Spleen (tissue), 11 donors: ENCODE measurements at regions not wholly inside any gene's neighbourhood (a gene's known extent, or its start where the extent isn't known, plus 50 kb on each side); places are given as distances from the start of the nearest gene placed in this dataset.

Experiments
- DNase-seq: peaks from one replicate; pipeline ENCODE4 v3.0.0-alpha.2; 2020
- H3K27ac ChIP-seq, 8 donors: fragments of 200-600 bp; sonication (generic) in 7 of 8; 1 replicate in 4 of 8; 2 replicates in 4 of 8; pipeline versions ENCODE4 v1.5.0 to v1.8.0; 2016 to 2021; ENCODE audit warnings: inconsistent platforms in 4 of 8, mild to moderate bottlenecking in 4 of 8, moderate library complexity in 1 of 8
- H3K27me3 ChIP-seq, 7 donors: fragments of 200-600 bp; sonication (generic) in 6 of 7; replicated peaks in 1 of 7; 1 replicate in 4 of 7; 2 replicates in 3 of 7; pipeline versions ENCODE4 v1.5.0 to v1.8.0; 2016 to 2021; ENCODE audit warnings: inconsistent platforms in 3 of 7, mild to moderate bottlenecking in 1 of 7
- H3K36me3 ChIP-seq, 6 donors: fragments of 200-600 bp; sonication (generic) in 5 of 6; 1 replicate in 4 of 6; 2 replicates in 2 of 6; pipeline versions ENCODE4 v1.5.0 to v1.8.0; 2016 to 2021; ENCODE audit warnings: inconsistent platforms in 2 of 6
- H3K4me1 ChIP-seq, 6 donors: fragments of 200-600 bp; sonication (generic) in 5 of 6; 1 replicate in 3 of 6; 2 replicates in 3 of 6; pipeline versions ENCODE4 v1.5.0 to v1.8.0; 2016 to 2021; ENCODE audit warnings: inconsistent platforms in 3 of 6
- H3K4me3 ChIP-seq, 8 donors: fragments of 200-600 bp; sonication (generic) in 7 of 8; 1 replicate in 4 of 8; 2 replicates in 4 of 8; pipeline versions ENCODE4 v1.5.0 to v1.8.0; 2016 to 2021; ENCODE audit warnings: inconsistent platforms in 4 of 8, mild to moderate bottlenecking in 4 of 8, moderate library complexity in 2 of 8
- H3K9me3 ChIP-seq, 8 donors: fragments of 200-600 bp; sonication (generic) in 7 of 8; 1 replicate in 4 of 8; 2 replicates in 4 of 8; pipeline versions ENCODE4 v1.5.0 to v1.8.0; 2016 to 2021; ENCODE audit warnings: inconsistent platforms in 4 of 8
- POLR2A ChIP-seq, 3 donors: fragments of 450-650 bp; IDR thresholded peaks; one replicate each; pipeline ENCODE4 v1.5.1; 2017; ENCODE audit warnings: antibody characterized with exemption in 3 of 3, mild to moderate bottlenecking in 1 of 3
- POLR2AphosphoS5 ChIP-seq, 3 donors: sonication (generic); formaldehyde crosslinking; IDR thresholded peaks; one replicate each; pipeline ENCODE4 v1.5.1; 2017; ENCODE audit warnings: antibody characterized with exemption in 3 of 3
- WGBS, 5 donors: extraction: QIAGEN DNeasy Blood & Tissue Kit in 3 of 5; methylation state at CpG; one replicate each; pipeline versions ENCODE4 v1.1.5 to v1.1.7; 2013 to 2018; 5-methylcytosine and 5-hydroxymethylcytosine counted together
- intact Hi-C: fragments of 100-400 bp; cut with DNase I; formaldehyde crosslinking; loops from one replicate; pipeline ENCODE4 v1.15.0; 2023; ENCODE audit warnings: low total_unique reads
- TF ChIP-seq, protein P1 (sequence below), 11 experiments: fragments of 200-600 bp in 7 of 11; fragments of 450-650 bp in 4 of 11; sonication (generic) in 4 of 11; IDR thresholded peaks in 8 of 11; conservative IDR thresholded peaks in 3 of 11; 1 replicate in 7 of 11; 2 replicates in 4 of 11; pipeline versions ENCODE4 v1.4.0 to v1.8.0; 2016 to 2021; ENCODE audit warnings: antibody characterized with exemption in 11 of 11, inconsistent platforms in 4 of 11, mild to moderate bottlenecking in 1 of 11
- donor health status: healthy with polysubstance abuse.
- donor health status: DM: no; HTN: no; CAD: no; lungs with moderate emphysema.
- donor health status: DM: no; HTN: no; CAD: no.
- donor health status: Bipolar disorder and iron deficiency.
- donor health status: healthy.
- donor health status: DM: no; HTN: no; CAD: no.
- donor health status: DM: yes; HTN: yes; CAD: no.

DNA sequence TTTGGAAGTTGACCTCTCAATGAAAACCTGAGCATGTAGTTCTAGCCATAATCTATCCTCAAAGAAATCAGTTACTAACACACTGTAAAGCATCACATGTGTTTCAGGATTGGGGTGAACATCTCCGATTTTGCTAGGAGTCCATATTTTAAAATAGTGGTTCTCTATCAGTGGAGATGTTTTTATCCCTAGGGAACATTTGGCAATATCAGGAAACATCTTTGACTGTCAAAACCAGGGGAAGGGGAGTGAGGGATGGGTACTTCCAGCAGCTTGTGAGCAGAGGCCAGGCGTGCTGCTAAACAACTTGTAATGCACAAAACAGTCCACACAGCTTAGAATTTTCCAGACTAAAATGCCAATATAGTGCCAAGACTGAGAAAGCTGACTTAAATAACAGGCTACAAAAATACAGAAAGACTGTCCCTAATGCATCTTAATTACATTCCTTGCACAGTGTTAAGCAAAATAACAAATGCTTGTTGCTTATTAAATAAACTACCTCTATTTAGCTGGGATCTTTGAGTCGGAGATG is 120.9 kb downstream of the CRPPA start:
- Histone ChIP-seq H3K36me3 (no peaks in the 10 kb centered on the region), H3K4me1 (no peaks in the 10 kb centered on the region), H3K4me3 (no peak overlapping the region), H3K9me3 (no peaks in the 10 kb centered on the region), H3K27me3 (no peaks in the 10 kb centered on the region), H3K27ac (no peak overlapping the region)
- intact Hi-C loops = no loop called here
- WGBS, 5 donors = 59 to 91% (median 74%) methylated on average over 3 of the region's 3 CpGs
- TF ChIP-seq POLR2AphosphoS5 (IDR thresholded peaks at IDR 0.05) (no peak), POLR2A (IDR thresholded peaks at IDR 0.05) (no peak)
- TF ChIP-seq, protein P1, sequence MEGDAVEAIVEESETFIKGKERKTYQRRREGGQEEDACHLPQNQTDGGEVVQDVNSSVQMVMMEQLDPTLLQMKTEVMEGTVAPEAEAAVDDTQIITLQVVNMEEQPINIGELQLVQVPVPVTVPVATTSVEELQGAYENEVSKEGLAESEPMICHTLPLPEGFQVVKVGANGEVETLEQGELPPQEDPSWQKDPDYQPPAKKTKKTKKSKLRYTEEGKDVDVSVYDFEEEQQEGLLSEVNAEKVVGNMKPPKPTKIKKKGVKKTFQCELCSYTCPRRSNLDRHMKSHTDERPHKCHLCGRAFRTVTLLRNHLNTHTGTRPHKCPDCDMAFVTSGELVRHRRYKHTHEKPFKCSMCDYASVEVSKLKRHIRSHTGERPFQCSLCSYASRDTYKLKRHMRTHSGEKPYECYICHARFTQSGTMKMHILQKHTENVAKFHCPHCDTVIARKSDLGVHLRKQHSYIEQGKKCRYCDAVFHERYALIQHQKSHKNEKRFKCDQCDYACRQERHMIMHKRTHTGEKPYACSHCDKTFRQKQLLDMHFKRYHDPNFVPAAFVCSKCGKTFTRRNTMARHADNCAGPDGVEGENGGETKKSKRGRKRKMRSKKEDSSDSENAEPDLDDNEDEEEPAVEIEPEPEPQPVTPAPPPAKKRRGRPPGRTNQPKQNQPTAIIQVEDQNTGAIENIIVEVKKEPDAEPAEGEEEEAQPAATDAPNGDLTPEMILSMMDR (IDR thresholded peaks at IDR 0.05 in 8 of 11, conservative IDR thresholded peaks at IDR 0.05 in 3 of 11) = no peak
- no peak for DNase-seq

DNA sequence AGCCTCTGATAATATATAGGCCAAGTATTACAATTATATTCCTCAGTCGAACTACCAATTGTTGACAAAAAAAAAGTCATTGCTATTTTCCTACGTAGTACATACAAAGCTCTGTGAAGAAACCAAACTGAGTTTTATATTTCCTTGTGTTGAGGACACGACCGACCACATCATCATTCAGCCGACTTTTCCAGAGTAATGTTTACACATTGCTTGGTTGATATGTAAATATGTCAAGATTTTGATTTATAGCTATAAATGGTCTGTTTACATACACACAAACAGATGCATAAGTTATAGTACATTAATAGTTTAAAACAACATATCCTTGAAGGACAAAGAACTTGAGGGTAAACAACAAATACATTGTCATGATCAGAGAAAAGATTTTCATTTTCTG is 121.5 kb downstream of the CRPPA start:
- WGBS, 5 donors = 89 to 95% (median 91%) methylated on average over 5 of the region's 5 CpGs
- H3K27me3 ChIP-seq = no peaks in the 10 kb centered on the region
- TF ChIP-seq POLR2A (IDR thresholded peaks at IDR 0.05) (no peak), POLR2AphosphoS5 (IDR thresholded peaks at IDR 0.05) (no peak)
- TF ChIP-seq, protein P1 (IDR thresholded peaks at IDR 0.05 in 8 of 11, conservative IDR thresholded peaks at IDR 0.05 in 3 of 11) = no peak
- no peak overlapping the region for H3K27ac ChIP-seq
- no peaks in the 10 kb centered on the region for H3K9me3 ChIP-seq
- no peaks in the 10 kb centered on the region for H3K36me3 ChIP-seq
- H3K4me3 ChIP-seq = no peak overlapping the region
- no peak for DNase-seq
- intact Hi-C loops = no loop called here
- H3K4me1 ChIP-seq = no peaks in the 10 kb centered on the region

DNA sequence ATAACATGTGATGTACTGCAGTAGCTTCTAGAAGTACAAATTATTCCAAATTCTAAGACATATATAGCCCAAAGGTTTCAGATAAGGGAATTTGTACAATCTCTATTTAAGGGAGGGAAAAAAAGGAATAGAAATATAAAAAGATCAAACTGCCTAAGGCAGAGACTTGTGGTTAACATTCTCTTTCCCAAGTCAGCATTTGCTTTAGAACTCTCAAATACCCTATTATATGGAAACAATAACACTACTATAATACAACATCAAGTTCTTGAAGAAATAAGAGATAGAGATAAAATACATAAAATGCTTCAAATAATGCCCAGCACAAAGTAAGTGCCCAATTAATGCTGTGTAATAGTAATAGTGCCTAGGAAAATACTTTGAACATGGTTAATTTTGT is 123.1 kb downstream of the CRPPA start:
- Histone ChIP-seq H3K4me3 (no peak overlapping the region), H3K36me3 (no peaks in the 10 kb centered on the region), H3K27ac (no peak overlapping the region), H3K4me1 (no peaks in the 10 kb centered on the region), H3K9me3 (no peaks in the 10 kb centered on the region), H3K27me3 (no peaks in the 10 kb centered on the region)
- intact Hi-C loops = no loop called here
- TF ChIP-seq, protein P1 (IDR thresholded peaks at IDR 0.05 in 8 of 11, conservative IDR thresholded peaks at IDR 0.05 in 3 of 11) = no peak
- TF ChIP-seq POLR2AphosphoS5 (IDR thresholded peaks at IDR 0.05) = no peak
- no peak for TF ChIP-seq POLR2A (IDR thresholded peaks at IDR 0.05)
- DNase-seq = no peak

DNA sequence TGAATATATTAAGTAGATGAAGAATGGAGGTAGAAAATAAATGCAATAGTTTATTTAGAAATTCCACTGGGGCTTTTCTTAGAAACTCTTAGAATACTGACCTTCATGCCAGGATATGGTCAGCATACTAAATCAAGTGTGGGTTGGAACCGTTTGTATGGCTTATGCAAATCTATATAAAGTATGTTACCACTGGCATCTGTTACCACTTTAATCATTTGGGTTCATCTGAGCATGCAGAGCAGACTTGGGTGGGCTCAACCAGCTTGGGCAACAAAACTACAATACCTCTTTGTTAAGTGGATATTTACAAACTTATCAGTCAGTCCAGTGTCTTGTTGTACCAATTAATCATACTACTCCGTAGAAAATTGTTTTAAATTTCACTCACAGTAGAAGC is 125.8 kb downstream of the CRPPA start:
- Histone ChIP-seq H3K9me3 (no peaks in the 10 kb centered on the region), H3K27me3 (no peaks in the 10 kb centered on the region), H3K27ac (no peak overlapping the region), H3K4me1 (no peaks in the 10 kb centered on the region), H3K36me3 (no peaks in the 10 kb centered on the region), H3K4me3 (no peak overlapping the region)
- TF ChIP-seq POLR2A (IDR thresholded peaks at IDR 0.05) (no peak), POLR2AphosphoS5 (IDR thresholded peaks at IDR 0.05) (no peak)
- TF ChIP-seq, protein P1 (IDR thresholded peaks at IDR 0.05 in 8 of 11, conservative IDR thresholded peaks at IDR 0.05 in 3 of 11) = no peak
- intact Hi-C loops = no loop called here
- no peak for DNase-seq
- WGBS, 5 donors = 46 to 69% (median 66%) methylated on average over 2 of the region's 2 CpGs
